GM12878 (cell line): ENCODE measurements at regions not wholly inside any gene's neighbourhood (a gene's known extent, or its start where the extent isn't known, plus 50 kb on each side); places are given as distances from the start of the nearest gene placed in this dataset.

ENCODE experiments used
- BHLHE40 ChIP-seq, 2 experiments: fragments of 450-650 bp in 1 of 2; IDR thresholded peaks; 2 replicates each; pipeline ENCODE4 v1.6.1; 2011 to 2017; ENCODE audit warnings: low read depth in 2 of 2, borderline replicate concordance in 1 of 2, improper control_type of control experiment in 1 of 2, low read length in 1 of 2, mild to moderate bottlenecking in 1 of 2
- EED ChIP-seq: sonication (generic); IDR thresholded peaks from 2 replicates; pipeline ENCODE4 v1.6.1; 2016; ENCODE audit warnings: antibody characterized with exemption, low read depth
- IKZF1 ChIP-seq: fragments of 450-650 bp; conservative IDR thresholded peaks from 2 replicates; pipeline ENCODE4 v1.6.1; 2017; ENCODE audit warnings: antibody characterized with exemption, mild to moderate bottlenecking
- IKZF2 ChIP-seq, 2 experiments: fragments of 450-650 bp; IDR thresholded peaks; 2 replicates each; pipeline ENCODE4 v1.6.1; 2017; ENCODE audit warnings: mild to moderate bottlenecking in 2 of 2, moderate library complexity in 2 of 2
- MEF2A ChIP-seq: IDR thresholded peaks from 2 replicates; pipeline ENCODE4 v1.6.1; 2011; ENCODE audit warnings: low read depth, mild to moderate bottlenecking, low read length, moderate library complexity; ENCODE audit not compliant: insufficient read depth
- MEF2B ChIP-seq: fragments of 450-650 bp; IDR thresholded peaks from 2 replicates; pipeline ENCODE4 v1.6.1; 2018; ENCODE audit warnings: mild to moderate bottlenecking, moderate library complexity; ENCODE audit not compliant: partially characterized antibody, poor library complexity, severe bottlenecking
- MLLT1 ChIP-seq: fragments of 450-650 bp; IDR thresholded peaks from 2 replicates; pipeline ENCODE4 v1.6.1; 2016; ENCODE audit warnings: mild to moderate bottlenecking
- NBN ChIP-seq: fragments of 450-650 bp; IDR thresholded peaks from 2 replicates; pipeline ENCODE4 v1.6.1; 2016
- NR2F1 ChIP-seq: fragments of 450-650 bp; conservative IDR thresholded peaks from 2 replicates; pipeline ENCODE4 v1.6.1; 2017; ENCODE audit warnings: mild to moderate bottlenecking
- POLR2AphosphoS2 ChIP-seq: IDR thresholded peaks from 2 replicates; pipeline ENCODE4 v1.6.1; 2011; ENCODE audit warnings: low read depth, mild to moderate bottlenecking, low read length, improper control_type of control experiment, moderate library complexity
- RCOR1 ChIP-seq: conservative IDR thresholded peaks from 2 replicates; pipeline ENCODE4 v1.6.1; 2012; ENCODE audit warnings: low read depth, low read length, improper control_type of control experiment
- SMAD1 ChIP-seq: fragments of 450-650 bp; IDR thresholded peaks from 2 replicates; pipeline ENCODE4 v1.6.1; 2018; ENCODE audit warnings: mild to moderate bottlenecking, low read depth; ENCODE audit not compliant: partially characterized antibody
- TARDBP ChIP-seq: IDR thresholded peaks from 2 replicates; pipeline ENCODE4 v1.6.1; 2016; ENCODE audit warnings: borderline replicate concordance
- USF2 ChIP-seq: IDR thresholded peaks from 2 replicates; pipeline ENCODE4 v1.6.1; 2011; ENCODE audit warnings: low read depth, low read length, improper control_type of control experiment, borderline replicate concordance
- ZNF687 ChIP-seq: fragments of 450-650 bp; IDR thresholded peaks from 2 replicates; pipeline ENCODE4 v1.6.1; 2017; ENCODE audit warnings: mild to moderate bottlenecking, moderate library complexity
- TF ChIP-seq, protein P1 (sequence below): fragments of 450-650 bp; formaldehyde crosslinking; IDR thresholded peaks from 2 replicates; pipeline ENCODE4 v1.4.0; 2020; ENCODE audit warnings: mild to moderate bottlenecking, moderate library complexity
- TF ChIP-seq, protein P2 (sequence below): IDR thresholded peaks from 2 replicates; pipeline ENCODE4 v1.6.1; 2012; ENCODE audit warnings: low read depth, low read length, improper control_type of control experiment

GRCh38 chr1:221809091-221810029, 67.5 kb upstream of the DUSP10 start (continued):
- peak; percentile 23 to 48; a peak in 2 of 4 replicates for TF ChIP-seq IKZF2 (IDR thresholded peaks at IDR 0.05)
- 0 out of 4 replicates have a peak, but pooled peaks of 1 of the 2 experiments have one; percentile 11 for TF ChIP-seq BHLHE40 (IDR thresholded peaks at IDR 0.05; ENCODE audit: borderline replicate concordance in 1 of 2, low read depth in 2 of 2, low read length in 1 of 2)
- TF ChIP-seq RCOR1: no peak
- TF ChIP-seq TARDBP: no peak
- TF ChIP-seq, protein P1, sequence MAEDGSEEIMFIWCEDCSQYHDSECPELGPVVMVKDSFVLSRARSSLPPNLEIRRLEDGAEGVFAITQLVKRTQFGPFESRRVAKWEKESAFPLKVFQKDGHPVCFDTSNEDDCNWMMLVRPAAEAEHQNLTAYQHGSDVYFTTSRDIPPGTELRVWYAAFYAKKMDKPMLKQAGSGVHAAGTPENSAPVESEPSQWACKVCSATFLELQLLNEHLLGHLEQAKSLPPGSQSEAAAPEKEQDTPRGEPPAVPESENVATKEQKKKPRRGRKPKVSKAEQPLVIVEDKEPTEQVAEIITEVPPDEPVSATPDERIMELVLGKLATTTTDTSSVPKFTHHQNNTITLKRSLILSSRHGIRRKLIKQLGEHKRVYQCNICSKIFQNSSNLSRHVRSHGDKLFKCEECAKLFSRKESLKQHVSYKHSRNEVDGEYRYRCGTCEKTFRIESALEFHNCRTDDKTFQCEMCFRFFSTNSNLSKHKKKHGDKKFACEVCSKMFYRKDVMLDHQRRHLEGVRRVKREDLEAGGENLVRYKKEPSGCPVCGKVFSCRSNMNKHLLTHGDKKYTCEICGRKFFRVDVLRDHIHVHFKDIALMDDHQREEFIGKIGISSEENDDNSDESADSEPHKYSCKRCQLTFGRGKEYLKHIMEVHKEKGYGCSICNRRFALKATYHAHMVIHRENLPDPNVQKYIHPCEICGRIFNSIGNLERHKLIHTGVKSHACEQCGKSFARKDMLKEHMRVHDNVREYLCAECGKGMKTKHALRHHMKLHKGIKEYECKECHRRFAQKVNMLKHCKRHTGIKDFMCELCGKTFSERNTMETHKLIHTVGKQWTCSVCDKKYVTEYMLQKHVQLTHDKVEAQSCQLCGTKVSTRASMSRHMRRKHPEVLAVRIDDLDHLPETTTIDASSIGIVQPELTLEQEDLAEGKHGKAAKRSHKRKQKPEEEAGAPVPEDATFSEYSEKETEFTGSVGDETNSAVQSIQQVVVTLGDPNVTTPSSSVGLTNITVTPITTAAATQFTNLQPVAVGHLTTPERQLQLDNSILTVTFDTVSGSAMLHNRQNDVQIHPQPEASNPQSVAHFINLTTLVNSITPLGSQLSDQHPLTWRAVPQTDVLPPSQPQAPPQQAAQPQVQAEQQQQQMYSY (CRISPR knock-in tag): no peak
- TF ChIP-seq EED: peak; percentile 43; the same call in 1 of the 2 replicates
- TF ChIP-seq NBN: no peak
- TF ChIP-seq, protein P2, sequence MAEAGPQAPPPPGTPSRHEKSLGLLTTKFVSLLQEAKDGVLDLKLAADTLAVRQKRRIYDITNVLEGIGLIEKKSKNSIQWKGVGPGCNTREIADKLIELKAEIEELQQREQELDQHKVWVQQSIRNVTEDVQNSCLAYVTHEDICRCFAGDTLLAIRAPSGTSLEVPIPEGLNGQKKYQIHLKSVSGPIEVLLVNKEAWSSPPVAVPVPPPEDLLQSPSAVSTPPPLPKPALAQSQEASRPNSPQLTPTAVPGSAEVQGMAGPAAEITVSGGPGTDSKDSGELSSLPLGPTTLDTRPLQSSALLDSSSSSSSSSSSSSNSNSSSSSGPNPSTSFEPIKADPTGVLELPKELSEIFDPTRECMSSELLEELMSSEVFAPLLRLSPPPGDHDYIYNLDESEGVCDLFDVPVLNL: no peak
- no peak for TF ChIP-seq SMAD1
- peak; percentile 55; the same call in 1 of the 2 replicates for TF ChIP-seq MLLT1
- no peak for TF ChIP-seq ZNF687
- TF ChIP-seq POLR2AphosphoS2: no peak
- peak; percentile 16; the same call in 1 of the 2 replicates for TF ChIP-seq IKZF1
- TF ChIP-seq USF2: no peak
- 0 out of 2 replicates have a peak, but pooled peaks have one; percentile 10 for TF ChIP-seq NR2F1
- peak; percentile 20 for TF ChIP-seq MEF2B
- no peak for TF ChIP-seq MEF2A
